Caki2 (cell line): ENCODE measurements at regions not wholly inside any gene's neighbourhood (a gene's known extent, or its start where the extent isn't known, plus 50 kb on each side); places are given as distances from the start of the nearest gene placed in this dataset.

ENCODE experiments used
- DNase-seq: peaks from one replicate; pipeline ENCODE4 v3.0.0-alpha.2; 2015; ENCODE audit warnings: low read depth
- in situ Hi-C: cut with HindIII; loops from 2 replicates; pipeline ENCODE4 v1.10.0; 2016; ENCODE audit warnings: low sequenced_read_pairs, low pct_unique_long_range_greater_than_20kb, mixed read lengths

- in situ Hi-C loops: no loop called here
- DNase-seq: no peak
Measured at GRCh38 chr1:81596341-81596740, 204.4 kb upstream of the ADGRL2 start.

DNA sequence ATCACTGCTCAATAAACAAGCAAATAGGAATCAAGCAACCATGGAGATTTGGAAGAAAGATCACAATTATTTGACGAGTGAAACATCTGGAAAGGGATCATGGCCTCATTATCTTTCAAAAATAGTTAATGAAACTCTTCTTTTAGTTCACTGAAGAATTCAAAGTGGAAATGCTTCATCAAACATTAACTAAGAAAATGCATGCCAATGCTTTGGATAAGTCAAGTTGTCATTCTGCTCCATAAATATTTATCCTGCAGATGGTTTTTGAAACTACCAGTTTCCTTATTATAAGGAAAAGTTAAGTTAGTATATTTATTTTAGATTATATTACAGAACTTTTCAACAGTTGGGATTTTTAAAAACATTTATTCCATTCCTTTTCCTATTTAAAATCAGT lies 206.5 kb upstream of the ADGRL2 start:
- DNase-seq: peak; percentile 35
- in situ Hi-C loops: no loop called here

GRCh38 chr1:81592233-81592632 lies 208.5 kb upstream of the ADGRL2 start:
- DNase-seq: no peak
- in situ Hi-C loops: no loop called here

- DNase-seq: no peak
- in situ Hi-C loops: no loop called here
Measured at GRCh38 chr1:81590171-81590570, 210.6 kb upstream of the ADGRL2 start.

GRCh38 chr1:81588149-81588548 lies 212.6 kb upstream of the ADGRL2 start:
- in situ Hi-C loops: no loop called here
- DNase-seq: no peak

GRCh38 chr1:81587426-81587825 lies 213.3 kb upstream of the ADGRL2 start:
- in situ Hi-C loops: no loop called here
- DNase-seq: no peak

- no peak for DNase-seq
- in situ Hi-C loops: no loop called here
Measured at GRCh38 chr1:81585371-81585770, 215.4 kb upstream of the ADGRL2 start.

DNA sequence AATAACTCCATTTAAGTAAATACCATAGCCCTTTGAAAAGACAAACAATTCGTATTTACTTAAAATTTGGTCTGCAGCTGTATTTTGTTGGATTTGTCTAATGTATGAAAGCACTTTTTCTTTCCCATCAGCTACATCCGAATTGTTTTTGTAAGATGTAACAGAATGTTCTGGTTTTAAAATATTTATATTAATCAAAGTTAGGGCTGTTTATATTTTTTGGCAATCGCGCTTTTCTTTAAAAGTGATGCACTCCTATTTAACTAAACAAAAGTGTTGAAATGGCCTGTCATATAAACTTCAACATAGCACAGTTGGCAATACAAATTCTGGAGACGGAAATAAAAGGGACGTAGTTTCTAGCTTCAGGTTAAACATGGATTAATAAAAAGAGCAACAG lies 216.3 kb upstream of the ADGRL2 start:
- in situ Hi-C loops: no loop called here
- no peak for DNase-seq

GRCh38 chr1:81583878-81584277 lies 216.9 kb upstream of the ADGRL2 start:
- in situ Hi-C loops: no loop called here
- no peak for DNase-seq

DNA sequence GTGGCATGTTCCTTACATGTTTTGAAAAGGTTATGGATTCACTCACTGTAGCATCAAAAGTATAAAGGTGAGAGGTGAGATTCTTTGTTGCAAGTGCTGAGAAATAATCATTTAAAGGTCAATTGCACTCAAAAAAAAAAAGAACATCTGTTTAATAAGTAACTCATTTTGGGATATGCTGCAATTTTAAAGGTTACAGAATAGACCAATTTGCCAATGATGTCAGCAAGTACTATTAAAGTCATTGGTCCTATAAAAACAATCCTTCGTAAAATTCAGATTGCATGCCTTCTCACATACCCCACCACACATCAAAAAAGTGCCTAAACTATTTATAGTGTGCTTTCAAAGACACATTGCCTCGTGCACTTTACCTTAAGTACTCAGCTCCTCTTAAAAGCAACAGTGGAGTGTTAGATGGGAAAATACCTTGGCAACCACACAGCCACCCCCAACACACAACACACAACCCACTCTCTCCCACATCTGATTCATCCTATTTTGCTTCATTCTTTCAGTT lies 218.2 kb upstream of the ADGRL2 start:
- peak; percentile 51 for DNase-seq
- in situ Hi-C loops: no loop called here

DNA sequence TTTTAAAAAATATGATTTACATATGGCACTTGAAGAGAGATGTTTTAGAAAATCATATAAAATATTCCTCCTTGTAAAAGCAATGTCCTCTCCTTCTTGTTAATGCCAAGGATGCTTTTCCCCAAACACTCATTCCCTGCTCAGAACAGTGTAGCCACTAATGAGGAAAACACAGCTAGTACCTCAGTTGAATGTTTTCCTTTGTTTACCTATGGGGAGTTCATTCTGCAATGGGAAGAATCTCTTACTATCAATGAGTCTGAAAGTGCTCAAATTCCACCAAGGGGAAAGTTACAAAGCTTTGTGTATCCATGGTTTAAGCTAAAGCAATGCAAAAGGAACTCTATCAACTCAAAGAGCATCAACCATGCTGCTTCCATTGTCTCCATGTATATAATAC lies 221.9 kb upstream of the ADGRL2 start:
- in situ Hi-C loops: no loop called here
- DNase-seq: no peak

DNA sequence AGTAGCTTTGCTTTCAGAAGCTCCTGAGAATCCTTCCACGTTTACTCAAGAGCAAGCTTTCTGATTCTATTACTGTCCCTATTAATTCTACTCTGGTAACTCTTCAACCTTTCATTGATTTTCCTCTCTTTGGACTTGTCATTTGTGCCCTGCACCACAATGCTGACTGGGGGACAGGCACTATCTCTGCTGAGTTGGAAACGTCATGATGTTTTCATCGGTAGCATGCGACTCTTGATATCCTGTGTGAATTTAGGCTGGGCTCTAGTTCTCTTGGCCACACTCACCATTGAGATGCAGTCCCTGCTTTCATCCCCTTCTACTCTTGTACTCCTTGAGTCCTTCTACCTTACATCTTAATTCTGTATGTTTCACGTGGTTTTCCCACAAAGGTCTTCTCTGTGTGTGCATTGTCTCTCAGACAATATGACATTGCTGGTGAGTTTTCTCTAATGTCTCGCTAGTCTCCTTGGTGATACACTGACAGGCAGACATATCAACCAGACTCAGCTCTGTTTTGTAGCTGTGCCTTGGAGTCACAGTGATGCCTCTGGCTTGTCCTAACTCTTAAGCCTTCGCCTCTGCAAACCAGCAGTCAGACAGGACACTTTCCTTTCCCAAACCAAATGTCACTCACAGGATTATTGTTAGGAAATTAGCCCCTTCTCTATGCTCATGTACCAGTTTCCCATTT lies 223.6 kb upstream of the ADGRL2 start:
- in situ Hi-C loops: no loop called here

DNA sequence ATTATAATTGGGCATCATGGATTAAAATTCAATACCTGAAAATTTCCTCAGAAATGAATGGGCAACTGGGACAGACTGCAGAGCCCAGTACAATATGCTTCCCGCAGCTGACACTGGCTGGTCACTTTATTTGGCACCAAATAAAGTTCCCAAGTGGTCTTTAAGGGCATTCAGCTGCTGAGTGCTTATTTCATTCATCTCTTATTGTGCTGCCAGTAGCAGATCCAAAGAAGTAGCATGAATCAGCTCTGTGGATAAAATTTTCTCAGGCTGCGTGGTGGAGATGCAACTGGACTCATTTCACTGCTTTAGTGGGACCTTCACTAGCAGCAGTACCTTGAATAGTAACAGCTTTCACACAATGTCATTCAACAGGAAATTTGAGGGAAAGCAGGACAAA lies 226.3 kb upstream of the ADGRL2 start:
- in situ Hi-C loops: no loop called here
- DNase-seq: no peak

More for the DNA sequence above, 223.6 kb upstream of the ADGRL2 start:
- DNase-seq: no peak

DNA sequence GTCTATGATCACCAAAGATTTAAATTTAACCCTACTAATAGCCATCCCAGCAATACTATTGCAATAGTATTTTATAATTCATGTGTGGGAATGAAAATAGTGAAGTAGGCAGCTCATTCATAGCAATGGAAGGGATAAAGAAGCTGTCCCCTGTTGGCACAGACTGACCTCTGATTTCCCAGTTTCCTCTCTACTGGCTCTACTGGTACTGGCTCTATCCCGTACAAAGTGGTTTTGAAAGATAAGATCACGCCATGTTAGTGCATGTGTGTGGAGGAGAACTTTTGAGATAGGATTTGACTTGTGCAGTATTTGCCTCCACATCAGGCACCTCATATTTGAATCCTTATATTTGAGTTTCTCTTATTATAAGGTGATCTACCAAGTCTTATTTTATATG lies 227.3 kb upstream of the ADGRL2 start:
- DNase-seq: no peak
- in situ Hi-C loops: no loop called here

DNA sequence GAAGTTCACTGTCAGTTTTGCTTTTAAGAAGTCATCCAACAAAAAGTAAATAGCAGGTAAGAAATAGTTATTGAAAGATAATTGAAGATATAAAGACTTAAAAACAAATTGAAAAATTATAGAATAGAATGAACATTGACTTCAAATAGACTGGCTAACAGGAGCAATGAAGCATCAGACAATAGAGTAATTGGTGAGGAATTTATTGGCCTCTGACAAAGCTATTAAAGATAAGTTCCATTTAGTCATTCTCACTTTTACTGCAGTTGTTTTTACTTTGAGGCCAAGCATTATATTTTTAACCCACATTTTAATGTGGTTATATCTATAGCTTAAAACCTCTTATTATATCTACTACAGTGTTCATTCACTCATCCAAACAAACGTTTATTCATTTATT lies 228.8 kb upstream of the ADGRL2 start:
- DNase-seq: no peak
- in situ Hi-C loops: no loop called here

- in situ Hi-C loops: no loop called here
- DNase-seq: no peak
Measured at GRCh38 chr1:81569761-81570160, 231.0 kb upstream of the ADGRL2 start.

DNA sequence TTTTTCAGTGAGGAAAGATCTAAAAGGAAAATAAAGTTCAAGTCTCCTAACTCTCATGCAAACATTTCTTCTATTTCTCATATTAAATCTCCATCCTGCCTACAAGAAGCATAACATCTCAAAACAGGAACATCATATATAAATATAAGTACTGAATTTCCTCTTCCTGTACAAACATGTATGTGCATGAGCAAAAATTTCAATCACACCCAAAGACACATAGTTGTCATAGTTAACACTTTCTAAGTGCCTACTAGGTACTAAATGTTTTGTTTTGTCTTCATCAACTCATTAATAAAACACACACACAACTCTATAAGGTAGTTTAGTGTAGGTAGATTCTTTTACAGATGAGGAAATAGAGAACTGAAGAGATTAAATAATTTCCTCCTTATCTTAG lies 237.1 kb upstream of the ADGRL2 start:
- no peak for DNase-seq
- in situ Hi-C loops: no loop called here

GRCh38 chr1:81562934-81563333 lies 237.8 kb upstream of the ADGRL2 start:
- in situ Hi-C loops: no loop called here
- no peak for DNase-seq

- in situ Hi-C loops: no loop called here
- no peak for DNase-seq
Measured at GRCh38 chr1:81560629-81561028, 240.1 kb upstream of the ADGRL2 start.

DNA sequence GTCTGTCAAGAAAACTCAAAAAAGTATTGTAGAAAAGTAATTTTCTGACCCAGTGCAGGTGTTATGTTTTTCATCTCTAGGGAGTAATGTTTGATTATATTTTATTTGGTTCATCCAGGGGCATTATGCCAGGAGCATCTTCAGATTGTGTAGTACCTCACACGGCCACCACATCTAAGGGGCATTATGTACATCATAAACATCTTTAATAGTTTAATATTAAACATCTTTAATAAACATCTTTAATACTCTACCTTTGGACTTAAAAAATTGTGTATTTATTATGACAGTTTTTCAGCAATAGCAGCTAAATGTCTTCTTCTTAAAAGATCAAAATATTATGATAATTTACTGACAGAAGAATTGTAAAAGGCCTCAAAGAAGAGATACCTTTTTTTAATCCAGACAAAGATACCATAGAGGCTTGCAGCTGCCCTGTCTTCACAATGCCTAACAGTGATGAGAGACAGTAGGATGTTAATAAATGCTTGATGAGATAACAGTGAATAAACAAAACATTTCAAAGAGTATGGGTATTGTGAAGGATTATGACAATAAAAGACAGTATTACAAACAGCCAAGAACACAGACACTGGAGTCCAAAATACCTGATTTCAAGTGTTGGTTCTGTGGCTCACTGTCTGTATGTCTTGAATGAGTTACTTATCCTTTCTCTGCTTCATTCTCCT lies 240.9 kb upstream of the ADGRL2 start:
- no peak for DNase-seq
- in situ Hi-C loops: no loop called here
